Cardiac fibroblast (primary cell): ENCODE measurements at regions not wholly inside any gene's neighbourhood (a gene's known extent, or its start where the extent isn't known, plus 50 kb on each side); places are given as distances from the start of the nearest gene placed in this dataset.

Experiments used
- DNase-seq, 2 donors: peaks; one replicate each; pipeline versions ENCODE4 v3.0.0 to v3.0.0-alpha.2; 2010; ENCODE audit warnings: low read depth in 2 of 2
- H3K4me3 ChIP-seq, 2 donors: replicated peaks in 1 of 2; 1 replicate in 1 of 2; 2 replicates in 1 of 2; pipeline ENCODE4 v1.5.1; 2011; ENCODE audit warnings: low read depth in 2 of 2, low read length in 2 of 2, mild to moderate bottlenecking in 2 of 2, moderate library complexity in 1 of 2
- CTCF ChIP-seq: IDR thresholded peaks from one replicate; pipeline ENCODE4 v1.5.1; 2011; ENCODE audit warnings: low read depth, mild to moderate bottlenecking, low read length, inconsistent platforms

GRCh38 chr5:96080557-96080956 is 118.9 kb upstream of the ELL2 start:
- DNase-seq = peak; percentile 33 to 88
- H3K4me3 ChIP-seq = no peak overlapping the region
- TF ChIP-seq CTCF = no peak

GRCh38 chr5:96079962-96080361 is 118.3 kb upstream of the ELL2 start:
- no peak for DNase-seq
- no peak for TF ChIP-seq CTCF
- H3K4me3 ChIP-seq = no peak overlapping the region

- peak; percentile 80 to 97 for DNase-seq
- H3K4me3 ChIP-seq = no peak overlapping the region
- no peak for TF ChIP-seq CTCF
These were observed 117.4 kb upstream of the ELL2 start for GRCh38 chr5:96079075-96079474.

- no peak for TF ChIP-seq CTCF
- no peak overlapping the region for H3K4me3 ChIP-seq
- DNase-seq = no peak
These were observed 114.8 kb upstream of the ELL2 start for GRCh38 chr5:96076451-96076850.

- no peak for TF ChIP-seq CTCF
- DNase-seq = no peak
- H3K4me3 ChIP-seq = no peak overlapping the region
These were observed 114.1 kb upstream of the ELL2 start for GRCh38 chr5:96075579-96076289.

- no peak for DNase-seq
- no peak overlapping the region for H3K4me3 ChIP-seq
- TF ChIP-seq CTCF = no peak
These were observed 113.2 kb upstream of the ELL2 start for GRCh38 chr5:96074870-96075269.

- TF ChIP-seq CTCF = no peak
- no peak overlapping the region for H3K4me3 ChIP-seq
- DNase-seq = no peak
These were observed 112.8 kb upstream of the ELL2 start for GRCh38 chr5:96074460-96074859.
